ENCODE measurements at regions not wholly inside any gene's neighbourhood (a gene's known extent, or its start where the extent isn't known, plus 50 kb on each side); places are given as distances from the start of the nearest gene placed in this dataset.
"Not testable (repeated sequence)": the region's sequence is repeated elsewhere in the genome, so short reads cannot be mapped to it uniquely, and the experiment has no call there.

GRCh38 chr7:106523482-106523881, 137.5 kb downstream of the CCDC71L start:
- DNase-seq (ENCODE audit: low spot score), result no peak

- no peak for DNase-seq (ENCODE audit: low spot score)
Measured at GRCh38 chr7:106522696-106523095, 138.3 kb downstream of the CCDC71L start.

DNA sequence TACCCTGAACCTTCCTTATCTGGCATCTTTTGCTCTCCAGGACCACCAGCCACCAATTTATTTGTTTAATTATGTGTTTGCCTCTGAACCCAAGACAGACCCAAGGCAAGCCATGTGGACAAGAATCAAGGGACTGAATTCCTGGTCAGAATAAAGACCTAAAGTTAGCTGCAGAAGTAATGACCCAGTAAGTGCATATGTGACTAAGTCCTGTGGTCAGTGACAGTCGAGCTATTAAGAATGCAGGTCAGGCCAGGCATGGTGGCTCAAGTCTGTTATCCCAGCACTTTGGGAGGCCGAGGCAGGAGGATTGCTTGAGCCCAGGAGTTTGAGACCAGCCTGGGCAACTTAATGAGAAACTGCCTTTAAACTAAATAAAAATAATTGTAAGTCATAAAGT, 139.4 kb downstream of the CCDC71L start:
- DNase-seq (ENCODE audit: low spot score), result no peak

GRCh38 chr7:106520962-106521514, 139.9 kb downstream of the CCDC71L start:
- no peak for DNase-seq (ENCODE audit: low spot score)

GRCh38 chr7:106518967-106519366, 142.0 kb downstream of the CCDC71L start:
- no peak for DNase-seq (ENCODE audit: low spot score)

- no peak for DNase-seq (ENCODE audit: low spot score)
Measured at GRCh38 chr7:106518239-106518638, 142.7 kb downstream of the CCDC71L start.

DNA sequence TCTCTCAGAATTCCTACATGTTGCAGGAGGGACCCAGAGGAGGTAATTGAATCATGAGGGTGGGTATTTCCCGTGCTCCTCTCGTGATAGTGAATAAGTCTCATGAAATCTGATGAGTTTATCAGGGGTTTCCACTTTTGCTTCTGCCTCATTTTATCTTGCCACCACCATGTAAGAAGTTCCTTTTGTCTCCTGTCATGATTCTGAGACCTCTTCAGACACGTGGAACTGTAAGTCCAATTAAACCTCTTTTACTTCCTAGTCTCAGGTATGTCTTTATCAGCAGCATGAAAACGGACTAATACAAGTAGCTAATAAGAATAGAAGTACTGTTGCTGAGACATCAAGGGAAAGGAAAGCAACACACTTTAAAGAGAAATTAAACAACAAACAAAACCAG, 143.4 kb downstream of the CCDC71L start:
- no peak for DNase-seq (ENCODE audit: low spot score)

- DNase-seq (ENCODE audit: low spot score), result no peak
Measured at GRCh38 chr7:106515321-106515720, 145.6 kb downstream of the CCDC71L start.

DNA sequence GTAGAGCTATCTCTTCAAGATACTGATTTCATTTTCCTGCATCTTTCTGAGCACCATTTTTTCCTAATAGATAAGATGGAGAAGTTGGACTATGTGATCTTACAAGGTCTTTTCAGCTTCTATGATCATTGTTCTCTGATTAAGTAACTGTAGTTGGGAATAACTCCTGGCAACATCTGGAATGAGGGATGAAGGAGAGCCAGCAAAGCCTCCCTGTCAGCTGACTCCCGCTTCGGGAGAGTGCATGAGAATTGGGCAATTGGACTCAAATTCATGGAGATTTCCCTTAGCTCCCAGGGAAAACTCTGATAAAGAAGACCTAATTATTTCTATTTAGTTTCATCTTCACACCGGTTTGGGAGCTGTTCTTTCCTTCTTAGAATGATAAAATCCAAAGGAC, 146.1 kb downstream of the CCDC71L start:
- no peak for DNase-seq (ENCODE audit: low spot score)

DNA sequence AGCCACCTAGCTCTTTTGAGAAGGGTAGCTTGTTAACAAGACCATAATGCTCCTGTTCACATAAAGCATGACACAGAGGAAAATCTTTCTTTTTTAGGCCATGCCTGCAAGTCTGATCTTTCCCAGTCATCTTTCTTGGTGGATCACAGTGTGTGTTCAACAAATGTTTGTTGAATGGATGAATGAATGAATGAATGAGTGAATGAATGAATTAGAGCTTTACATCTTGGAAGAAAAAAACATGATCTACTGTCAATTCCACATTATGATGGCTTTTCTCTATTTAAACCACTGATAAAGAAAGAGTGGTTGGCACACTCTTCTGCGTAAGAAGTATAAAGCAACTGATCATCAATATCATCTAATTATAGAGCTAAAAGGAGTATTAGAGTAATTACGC, 148.7 kb downstream of the CCDC71L start:
- DNase-seq (ENCODE audit: low spot score), result no peak

DNA sequence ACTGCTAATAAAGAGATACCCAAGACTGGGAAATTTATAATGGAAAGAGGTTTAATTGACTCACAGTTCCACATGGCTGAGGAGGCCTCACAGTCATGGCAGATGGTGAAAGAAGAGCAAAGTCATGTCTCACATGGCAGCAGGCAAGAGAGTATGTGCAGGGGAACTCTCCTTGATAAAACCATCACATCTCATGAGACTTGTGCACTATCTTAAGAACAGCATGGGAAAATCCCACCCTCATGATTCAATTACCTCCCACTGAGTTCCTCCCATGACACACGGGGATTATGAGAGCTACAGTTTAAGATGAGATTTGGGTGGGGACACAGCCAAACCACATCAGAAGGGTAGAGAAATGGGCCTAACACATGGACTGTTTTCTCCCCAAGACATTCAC, 156.3 kb downstream of the CCDC71L start:
- no peak for DNase-seq (ENCODE audit: low spot score)

DNA sequence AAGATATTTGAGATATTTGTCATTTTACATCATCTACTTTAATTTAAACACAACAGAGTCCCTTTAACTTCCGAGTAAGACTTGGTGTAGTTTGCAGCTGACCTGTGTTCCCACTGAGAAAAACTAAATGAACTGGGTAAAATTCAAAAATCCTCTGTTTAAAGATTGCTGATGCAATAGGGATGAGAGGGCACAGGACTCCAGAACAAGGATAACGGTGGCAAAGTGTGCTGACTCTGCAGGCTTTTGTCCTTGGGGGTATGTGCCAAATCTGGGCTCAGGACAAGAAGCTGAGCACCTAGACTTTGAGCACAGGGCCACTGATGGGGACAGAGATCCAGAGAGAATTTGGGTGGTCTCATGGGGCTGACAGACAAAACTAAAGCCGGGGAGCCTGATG, 156.8 kb downstream of the CCDC71L start:
- DNase-seq (ENCODE audit: low spot score), result no peak

GRCh38 chr7:106503626-106504025, 157.3 kb downstream of the CCDC71L start:
- DNase-seq (ENCODE audit: low spot score), result no peak

DNA sequence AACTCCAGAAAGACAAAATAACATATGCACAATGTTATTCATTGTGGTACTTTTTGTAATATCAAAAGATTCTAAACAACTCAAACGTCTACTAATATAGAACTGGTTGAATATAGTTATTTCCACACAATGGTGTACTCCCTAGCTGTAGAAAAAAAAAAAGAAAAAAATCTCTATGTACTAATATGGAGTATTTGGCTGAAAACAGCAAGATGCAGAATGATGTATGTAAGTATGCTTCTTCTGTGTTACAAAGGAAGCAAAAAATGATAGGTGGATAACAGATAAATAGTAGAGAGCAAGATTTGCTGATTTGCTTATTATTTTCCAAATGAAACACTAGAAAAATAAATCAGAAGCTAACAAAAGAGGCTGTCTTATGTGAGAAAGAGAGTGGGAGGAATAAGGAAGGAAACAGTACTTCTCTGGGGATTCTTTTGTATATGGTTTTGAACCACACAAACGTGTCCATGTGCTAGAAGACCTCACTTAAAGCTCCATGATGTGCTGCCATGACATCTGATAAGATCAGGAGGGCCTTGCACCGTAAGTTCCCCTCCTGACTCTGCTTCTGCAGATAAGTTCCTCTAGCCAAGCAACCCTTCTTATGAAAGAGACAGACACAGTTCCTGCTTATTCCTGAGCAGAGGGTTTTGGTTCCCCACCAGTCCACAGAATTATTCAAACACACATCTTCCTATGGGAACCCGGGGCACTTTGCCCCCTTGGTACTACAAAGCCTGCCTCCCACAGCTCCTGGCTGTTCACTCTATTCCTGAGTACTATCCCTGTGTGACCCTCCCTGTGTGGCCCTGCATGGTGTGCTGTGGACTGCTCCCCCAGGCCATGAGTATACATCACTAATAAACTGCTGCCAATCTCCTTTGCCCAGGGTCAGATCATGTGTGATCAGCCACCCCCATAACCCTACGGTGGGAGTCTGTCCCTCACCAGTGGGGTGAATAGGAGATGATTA, 159.1 kb downstream of the CCDC71L start:
- no peak for DNase-seq (ENCODE audit: low spot score)

DNA sequence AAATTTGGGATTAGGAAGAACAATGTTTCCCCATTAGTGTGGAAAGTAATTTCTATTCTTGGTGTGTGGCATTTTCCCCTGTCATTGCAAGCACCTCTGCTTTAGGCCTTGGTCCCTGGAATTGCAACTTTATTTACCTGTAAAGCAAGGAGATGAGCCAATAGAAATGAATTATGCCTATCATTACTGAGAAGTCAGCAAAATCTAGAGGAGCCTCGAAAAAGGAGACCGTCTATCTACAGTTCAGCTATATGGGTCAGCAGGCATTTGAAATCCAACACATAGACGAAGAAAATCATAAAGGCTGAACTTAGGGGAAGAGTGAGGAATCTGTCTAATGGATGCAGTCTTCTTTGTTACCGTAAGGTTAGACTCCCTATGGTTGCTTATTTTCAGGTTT, 161.1 kb downstream of the CCDC71L start:
- no peak for DNase-seq (ENCODE audit: low spot score)

GRCh38 chr7:106498005-106498404, 163.0 kb downstream of the CCDC71L start:
- DNase-seq (ENCODE audit: low spot score), result not testable (repeated sequence)

GRCh38 chr7:106493041-106493731, 167.8 kb downstream of the CCDC71L start:
- no peak for DNase-seq (ENCODE audit: low spot score)

DNA sequence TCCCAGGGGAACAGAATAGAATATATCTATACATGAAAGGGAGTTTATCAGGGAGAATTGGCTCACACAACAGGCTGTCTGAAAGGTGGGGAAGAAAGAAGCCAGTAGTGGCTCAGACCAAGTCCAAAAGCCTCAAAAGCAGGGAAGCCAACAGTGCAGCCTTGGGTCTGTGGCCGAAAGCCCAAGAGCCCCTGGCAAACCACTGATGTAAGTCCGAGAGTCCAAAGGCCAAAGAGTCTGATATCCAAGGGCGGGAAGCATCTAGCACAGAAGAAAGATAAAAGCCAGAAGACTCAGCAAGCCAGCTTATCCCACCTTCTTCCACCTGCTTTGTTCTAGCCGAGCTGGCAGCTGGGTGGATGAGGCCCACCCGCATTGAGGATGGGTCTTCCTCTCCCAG, 172.5 kb downstream of the CCDC71L start:
- DNase-seq (ENCODE audit: low spot score), result no peak

DNA sequence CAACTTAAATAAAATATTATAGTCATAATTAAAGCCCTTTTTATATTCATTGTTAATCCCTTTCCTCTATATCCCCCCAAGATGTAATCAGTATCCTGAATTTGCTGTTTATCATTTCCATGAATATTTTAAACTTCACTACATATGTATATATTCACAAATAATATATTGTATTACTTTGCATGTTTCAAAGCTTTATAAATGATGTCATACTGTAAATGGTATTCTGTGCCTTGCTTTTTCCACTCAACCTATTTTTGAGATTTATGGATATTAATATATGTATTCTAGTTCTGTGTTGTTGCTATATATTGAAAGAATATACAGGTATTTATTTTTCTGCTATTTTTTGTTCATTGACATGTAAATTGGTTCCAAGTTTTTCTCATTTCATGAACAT, 173.1 kb downstream of the CCDC71L start:
- no peak for DNase-seq (ENCODE audit: low spot score)

DNA sequence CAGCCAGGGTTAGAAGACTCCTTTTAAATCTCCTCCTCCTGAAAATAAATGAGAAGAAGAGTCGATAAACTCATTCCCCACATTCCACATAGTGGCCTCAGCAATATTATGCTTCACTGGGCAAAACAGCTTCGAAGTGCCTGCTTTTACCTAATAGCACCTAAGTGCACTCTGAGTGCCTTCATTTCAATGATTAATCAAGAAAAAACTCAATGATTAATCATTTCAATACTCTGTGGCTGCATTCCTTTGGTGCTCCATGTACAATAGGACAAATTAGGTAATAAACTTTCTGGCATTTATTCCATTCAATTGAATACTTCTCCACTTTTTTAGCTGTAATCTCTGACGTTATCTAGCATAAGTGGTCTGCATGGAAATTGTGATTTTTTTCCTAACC, 174.6 kb downstream of the CCDC71L start:
- DNase-seq (ENCODE audit: low spot score), result no peak

DNA sequence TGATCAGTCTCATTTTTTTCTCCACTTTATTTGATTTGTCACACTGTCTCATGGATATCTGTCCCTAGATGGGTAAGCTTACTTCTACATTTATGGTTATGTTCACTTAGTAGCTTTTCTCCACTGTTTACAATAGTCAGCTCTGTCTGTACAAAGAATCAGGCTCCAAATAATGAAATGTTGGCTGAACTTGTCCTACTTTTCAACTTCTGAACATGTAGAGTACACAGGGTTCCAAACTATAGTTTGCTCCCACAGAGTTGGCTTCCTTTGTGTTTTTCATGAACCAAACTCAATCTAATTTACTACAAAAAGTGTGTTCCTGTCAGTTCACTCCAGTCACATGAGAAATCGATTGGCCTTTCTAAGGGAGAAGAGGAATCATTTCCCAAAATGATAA, 175.0 kb downstream of the CCDC71L start:
- no peak for DNase-seq (ENCODE audit: low spot score)

DNA sequence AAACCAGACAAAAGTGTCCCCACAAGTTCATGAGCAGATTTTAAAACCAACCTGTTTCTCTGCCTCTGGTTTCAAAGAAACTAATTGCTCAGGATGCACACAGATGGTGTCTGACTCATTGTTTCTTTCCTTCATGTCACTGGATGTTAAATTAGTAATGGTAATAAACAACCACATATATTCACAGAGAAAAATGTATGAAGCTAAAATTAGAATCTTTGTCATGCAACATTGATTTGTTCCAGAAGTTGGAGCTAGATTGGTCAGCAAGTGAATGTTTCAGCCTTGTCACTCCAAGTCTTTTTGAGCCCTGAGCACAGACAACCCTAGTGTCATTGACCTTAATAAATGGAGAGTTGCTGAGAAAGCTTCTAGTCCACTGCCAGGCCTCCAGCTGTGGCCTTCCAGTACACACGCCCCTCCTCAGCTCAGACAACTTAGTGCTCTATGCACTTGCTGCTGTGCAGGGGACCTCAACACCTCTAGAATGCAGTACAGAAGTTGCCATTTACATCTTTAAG, 175.9 kb downstream of the CCDC71L start:
- no peak for DNase-seq (ENCODE audit: low spot score)

GRCh38 chr7:106484562-106484961, 176.4 kb downstream of the CCDC71L start:
- DNase-seq (ENCODE audit: low spot score), result no peak
